ENCODE measurements at regions not wholly inside any gene's neighbourhood (a gene's known extent, or its start where the extent isn't known, plus 50 kb on each side); places are given as distances from the start of the nearest gene placed in this dataset.
"Not testable (repeated sequence)": the region's sequence is repeated elsewhere in the genome, so short reads cannot be mapped to it uniquely, and the experiment has no call there.

- DNase-seq (ENCODE audit: low read depth), result not testable (repeated sequence)
These were observed 75.3 kb upstream of the OR4F16 start for GRCh38 chr1:761791-762190.

GRCh38 chr1:771449-771848 is 85.0 kb upstream of the OR4F16 start:
- DNase-seq (ENCODE audit: low read depth), result not testable (repeated sequence)

- not testable (repeated sequence) for DNase-seq (ENCODE audit: low read depth)
These were observed 91.2 kb upstream of the OR4F16 start for GRCh38 chr1:777480-778180.

GRCh38 chr1:778451-779278 is 92.2 kb upstream of the OR4F16 start:
- DNase-seq (ENCODE audit: low read depth), result peak; percentile 98

- not testable (repeated sequence) for DNase-seq (ENCODE audit: low read depth)
These were observed 93.2 kb upstream of the OR4F16 start for GRCh38 chr1:779621-780020.

- no peak for DNase-seq (ENCODE audit: low read depth)
These were observed 102.4 kb upstream of the OR4F16 start for GRCh38 chr1:788835-789234.

GRCh38 chr1:789606-790005 is 103.2 kb upstream of the OR4F16 start:
- not testable (repeated sequence) for DNase-seq (ENCODE audit: low read depth)

- not testable (repeated sequence) for DNase-seq (ENCODE audit: low read depth)
These were observed 104.0 kb upstream of the OR4F16 start for GRCh38 chr1:790388-790930.

- not testable (repeated sequence) for DNase-seq (ENCODE audit: low read depth)
These were observed 107.9 kb upstream of the OR4F16 start for GRCh38 chr1:794310-794709.

- not testable (repeated sequence) for DNase-seq (ENCODE audit: low read depth)
These were observed 108.6 kb upstream of the OR4F16 start for GRCh38 chr1:794918-795584.

GRCh38 chr1:797649-798048 is 111.2 kb upstream of the OR4F16 start:
- not testable (repeated sequence) for DNase-seq (ENCODE audit: low read depth)

GRCh38 chr1:800397-800796 is 113.9 kb upstream of the OR4F16 start:
- not testable (repeated sequence) for DNase-seq (ENCODE audit: low read depth)

- not testable (repeated sequence) for DNase-seq (ENCODE audit: low read depth)
These were observed 118.1 kb upstream of the OR4F16 start for GRCh38 chr1:804378-805115.

- DNase-seq (ENCODE audit: low read depth), result not testable (repeated sequence)
These were observed 118.4 kb upstream of the SAMD11 start for GRCh38 chr1:805310-805709.

GRCh38 chr1:807066-807465 is 116.7 kb upstream of the SAMD11 start:
- not testable (repeated sequence) for DNase-seq (ENCODE audit: low read depth)

- DNase-seq (ENCODE audit: low read depth), result not testable (repeated sequence)
These were observed 115.9 kb upstream of the SAMD11 start for GRCh38 chr1:807699-808390.

GRCh38 chr1:810949-811348 is 112.8 kb upstream of the SAMD11 start:
- DNase-seq (ENCODE audit: low read depth), result not testable (repeated sequence)

GRCh38 chr1:812535-813127 is 111.1 kb upstream of the SAMD11 start:
- not testable (repeated sequence) for DNase-seq (ENCODE audit: low read depth)

- DNase-seq (ENCODE audit: low read depth), result not testable (repeated sequence)
These were observed 109.2 kb upstream of the SAMD11 start for GRCh38 chr1:814543-814942.

- not testable (repeated sequence) for DNase-seq (ENCODE audit: low read depth)
These were observed 108.4 kb upstream of the SAMD11 start for GRCh38 chr1:815147-815922.

All from non-pigmented ciliary epithelial cell (primary cell).